Spleen (tissue), 11 donors: ENCODE measurements at regions not wholly inside any gene's neighbourhood (a gene's known extent, or its start where the extent isn't known, plus 50 kb on each side); places are given as distances from the start of the nearest gene placed in this dataset.

ENCODE experiments used
- DNase-seq: peaks from one replicate; pipeline ENCODE4 v3.0.0-alpha.2; 2020
- H3K27ac ChIP-seq, 8 donors: fragments of 200-600 bp; sonication (generic) in 7 of 8; 1 replicate in 4 of 8; 2 replicates in 4 of 8; pipeline versions ENCODE4 v1.5.0 to v1.8.0; 2016 to 2021; ENCODE audit warnings: inconsistent platforms in 4 of 8, mild to moderate bottlenecking in 4 of 8, moderate library complexity in 1 of 8
- H3K27me3 ChIP-seq, 7 donors: fragments of 200-600 bp; sonication (generic) in 6 of 7; replicated peaks in 1 of 7; 1 replicate in 4 of 7; 2 replicates in 3 of 7; pipeline versions ENCODE4 v1.5.0 to v1.8.0; 2016 to 2021; ENCODE audit warnings: inconsistent platforms in 3 of 7, mild to moderate bottlenecking in 1 of 7
- H3K36me3 ChIP-seq, 6 donors: fragments of 200-600 bp; sonication (generic) in 5 of 6; 1 replicate in 4 of 6; 2 replicates in 2 of 6; pipeline versions ENCODE4 v1.5.0 to v1.8.0; 2016 to 2021; ENCODE audit warnings: inconsistent platforms in 2 of 6
- H3K4me1 ChIP-seq, 6 donors: fragments of 200-600 bp; sonication (generic) in 5 of 6; 1 replicate in 3 of 6; 2 replicates in 3 of 6; pipeline versions ENCODE4 v1.5.0 to v1.8.0; 2016 to 2021; ENCODE audit warnings: inconsistent platforms in 3 of 6
- H3K4me3 ChIP-seq, 8 donors: fragments of 200-600 bp; sonication (generic) in 7 of 8; 1 replicate in 4 of 8; 2 replicates in 4 of 8; pipeline versions ENCODE4 v1.5.0 to v1.8.0; 2016 to 2021; ENCODE audit warnings: inconsistent platforms in 4 of 8, mild to moderate bottlenecking in 4 of 8, moderate library complexity in 2 of 8
- H3K9me3 ChIP-seq, 8 donors: fragments of 200-600 bp; sonication (generic) in 7 of 8; 1 replicate in 4 of 8; 2 replicates in 4 of 8; pipeline versions ENCODE4 v1.5.0 to v1.8.0; 2016 to 2021; ENCODE audit warnings: inconsistent platforms in 4 of 8
- CTCF ChIP-seq, 11 experiments: fragments of 200-600 bp in 7 of 11; fragments of 450-650 bp in 4 of 11; sonication (generic) in 4 of 11; IDR thresholded peaks in 8 of 11; conservative IDR thresholded peaks in 3 of 11; 1 replicate in 7 of 11; 2 replicates in 4 of 11; pipeline versions ENCODE4 v1.4.0 to v1.8.0; 2016 to 2021; ENCODE audit warnings: antibody characterized with exemption in 11 of 11, inconsistent platforms in 4 of 11, mild to moderate bottlenecking in 1 of 11
- POLR2A ChIP-seq, 3 donors: fragments of 450-650 bp; IDR thresholded peaks; one replicate each; pipeline ENCODE4 v1.5.1; 2017; ENCODE audit warnings: antibody characterized with exemption in 3 of 3, mild to moderate bottlenecking in 1 of 3
- POLR2AphosphoS5 ChIP-seq, 3 donors: sonication (generic); formaldehyde crosslinking; IDR thresholded peaks; one replicate each; pipeline ENCODE4 v1.5.1; 2017; ENCODE audit warnings: antibody characterized with exemption in 3 of 3
- WGBS, 5 donors: extraction: QIAGEN DNeasy Blood & Tissue Kit in 3 of 5; methylation state at CpG; one replicate each; pipeline versions ENCODE4 v1.1.5 to v1.1.7; 2013 to 2018; 5-methylcytosine and 5-hydroxymethylcytosine counted together
- intact Hi-C: fragments of 100-400 bp; cut with DNase I; formaldehyde crosslinking; loops from one replicate; pipeline ENCODE4 v1.15.0; 2023; ENCODE audit warnings: low total_unique reads
- donor health status: healthy with polysubstance abuse.
- donor health status: DM: no; HTN: no; CAD: no; lungs with moderate emphysema.
- donor health status: DM: no; HTN: no; CAD: no.
- donor health status: Bipolar disorder and iron deficiency.
- donor health status: healthy.
- donor health status: DM: no; HTN: no; CAD: no.
- donor health status: DM: yes; HTN: yes; CAD: no.

GRCh38 chr2:181318504-181319280 is 138.5 kb upstream of the ITGA4 start:
- intact Hi-C loops, result no loop called here
- no peak overlapping the region for H3K4me3 ChIP-seq
- no peak overlapping the region for H3K27ac ChIP-seq
- TF ChIP-seq POLR2A (IDR thresholded peaks at IDR 0.05), result no peak
- no peak for TF ChIP-seq CTCF (IDR thresholded peaks at IDR 0.05 in 8 of 11, conservative IDR thresholded peaks at IDR 0.05 in 3 of 11)
- no peak for TF ChIP-seq POLR2AphosphoS5 (IDR thresholded peaks at IDR 0.05)
- 90 to 98% (median 95%) methylated on average over 3 of the region's 3 CpGs for WGBS, 5 donors
- no peak for DNase-seq
- H3K9me3 ChIP-seq, result no peaks in the 10 kb centered on the region
- peaks cover 0 to 12% (median 9%) of the 10 kb centered on the region in 6 donors for H3K4me1 ChIP-seq
- H3K36me3 ChIP-seq, result no peaks in the 10 kb centered on the region
- no peaks in the 10 kb centered on the region for H3K27me3 ChIP-seq

- peaks cover 0 to 6% (median 4%) of the 10 kb centered on the region in 6 donors for H3K4me1 ChIP-seq
- H3K9me3 ChIP-seq, result no peaks in the 10 kb centered on the region
- no peaks in the 10 kb centered on the region for H3K36me3 ChIP-seq
- no peak for DNase-seq
- TF ChIP-seq CTCF (IDR thresholded peaks at IDR 0.05 in 8 of 11, conservative IDR thresholded peaks at IDR 0.05 in 3 of 11) (no peak), POLR2A (IDR thresholded peaks at IDR 0.05) (no peak), POLR2AphosphoS5 (IDR thresholded peaks at IDR 0.05) (no peak)
- no peaks in the 10 kb centered on the region for H3K27me3 ChIP-seq
- no peak overlapping the region for H3K27ac ChIP-seq
- no peak overlapping the region for H3K4me3 ChIP-seq
- intact Hi-C loops, result no loop called here
Measured at GRCh38 chr2:181319286-181319685, 137.9 kb upstream of the ITGA4 start.

GRCh38 chr2:181320638-181321037 is 136.5 kb upstream of the ITGA4 start:
- H3K27me3 ChIP-seq, result no peaks in the 10 kb centered on the region
- H3K36me3 ChIP-seq, result no peaks in the 10 kb centered on the region
- intact Hi-C loops, result no loop called here
- no peak overlapping the region for H3K4me3 ChIP-seq
- no peaks in the 10 kb centered on the region for H3K9me3 ChIP-seq
- no peaks in the 10 kb centered on the region for H3K4me1 ChIP-seq
- no peak overlapping the region for H3K27ac ChIP-seq
- DNase-seq, result no peak
- whole genome bisulfite sequencing, 5 donors, result 88 to 93% (median 92%) methylated on average over 2 of the region's 2 CpGs
- TF ChIP-seq POLR2A (IDR thresholded peaks at IDR 0.05), result no peak
- TF ChIP-seq CTCF (IDR thresholded peaks at IDR 0.05 in 8 of 11, conservative IDR thresholded peaks at IDR 0.05 in 3 of 11), result no peak
- TF ChIP-seq POLR2AphosphoS5 (IDR thresholded peaks at IDR 0.05), result no peak

GRCh38 chr2:181324912-181325311 is 132.3 kb upstream of the ITGA4 start:
- H3K36me3 ChIP-seq, result no peaks in the 10 kb centered on the region
- peaks cover 0 to 5% (median 0%) of the 10 kb centered on the region in 6 donors for H3K4me1 ChIP-seq
- H3K9me3 ChIP-seq, result peaks cover 0 to 16% (median 6%) of the 10 kb centered on the region in 8 donors
- H3K27ac ChIP-seq, result no peak overlapping the region
- intact Hi-C loops, result no loop called here
- H3K27me3 ChIP-seq, result no peaks in the 10 kb centered on the region
- no peak for TF ChIP-seq POLR2A (IDR thresholded peaks at IDR 0.05)
- H3K4me3 ChIP-seq, result no peak overlapping the region
- no peak for DNase-seq
